GM12892 (cell line): ENCODE measurements at regions not wholly inside any gene's neighbourhood (a gene's known extent, or its start where the extent isn't known, plus 50 kb on each side); places are given as distances from the start of the nearest gene placed in this dataset.

Experiments used
- POLR2A ChIP-seq: IDR thresholded peaks from 2 replicates; pipeline ENCODE4 v1.6.1; 2011; ENCODE audit warnings: low read depth, low read length, control low read depth
- POLR2AphosphoS5 ChIP-seq: IDR thresholded peaks from 2 replicates; pipeline ENCODE4 v1.6.1; 2011; ENCODE audit warnings: low read depth, low read length, control low read depth

GRCh38 chr2:436205-436604, 148.3 kb upstream of the ALKAL2 start:
- no peak for TF ChIP-seq POLR2AphosphoS5
- no peak for TF ChIP-seq POLR2A
